ENCODE measurements at regions not wholly inside any gene's neighbourhood (a gene's known extent, or its start where the extent isn't known, plus 50 kb on each side); places are given as distances from the start of the nearest gene placed in this dataset.

DNA sequence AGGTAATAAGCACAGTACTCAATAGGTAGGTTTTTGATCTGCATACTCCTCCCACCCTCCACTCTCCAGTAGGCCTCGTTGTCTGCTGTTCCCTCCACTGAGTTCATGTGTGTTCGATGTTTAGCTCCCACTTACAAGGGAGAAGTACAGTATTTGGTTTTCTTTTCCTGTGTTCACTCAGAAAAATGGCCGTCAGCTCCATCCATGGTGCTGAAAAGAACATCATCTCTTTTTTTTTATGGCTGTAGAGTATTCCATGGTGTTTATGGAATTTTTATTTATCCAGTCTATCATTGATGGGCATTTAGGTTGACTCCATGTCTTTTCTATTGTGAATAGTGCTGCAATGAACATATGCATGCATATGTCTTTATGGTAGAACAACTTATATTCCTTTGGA, 849.7 kb upstream of the NRXN1 start:
- Histone ChIP-seq H3K4me1 (no peaks in the 10 kb centered on the region), H3K27ac (no peak overlapping the region), H3K4me3 (no peak overlapping the region), H3K36me3 (no peaks in the 10 kb centered on the region), H3K9me3 (peaks cover 0 to 5% of the 10 kb centered on the region in 2 donors), H3K27me3 (no peaks in the 10 kb centered on the region)
- intact Hi-C loops (cut with DNase I; ENCODE audit: low total_unique reads) (no loop called here), in situ Hi-C loops (cut with MboI; ENCODE audit: low pct_ligation_motif_present in 1 of 4, low pct_unique_long_range_greater_than_20kb in 1 of 4, low sequenced_read_pairs in 3 of 4) (no loop called here)
- DNase-seq: no peak
- TF ChIP-seq, protein P1, sequence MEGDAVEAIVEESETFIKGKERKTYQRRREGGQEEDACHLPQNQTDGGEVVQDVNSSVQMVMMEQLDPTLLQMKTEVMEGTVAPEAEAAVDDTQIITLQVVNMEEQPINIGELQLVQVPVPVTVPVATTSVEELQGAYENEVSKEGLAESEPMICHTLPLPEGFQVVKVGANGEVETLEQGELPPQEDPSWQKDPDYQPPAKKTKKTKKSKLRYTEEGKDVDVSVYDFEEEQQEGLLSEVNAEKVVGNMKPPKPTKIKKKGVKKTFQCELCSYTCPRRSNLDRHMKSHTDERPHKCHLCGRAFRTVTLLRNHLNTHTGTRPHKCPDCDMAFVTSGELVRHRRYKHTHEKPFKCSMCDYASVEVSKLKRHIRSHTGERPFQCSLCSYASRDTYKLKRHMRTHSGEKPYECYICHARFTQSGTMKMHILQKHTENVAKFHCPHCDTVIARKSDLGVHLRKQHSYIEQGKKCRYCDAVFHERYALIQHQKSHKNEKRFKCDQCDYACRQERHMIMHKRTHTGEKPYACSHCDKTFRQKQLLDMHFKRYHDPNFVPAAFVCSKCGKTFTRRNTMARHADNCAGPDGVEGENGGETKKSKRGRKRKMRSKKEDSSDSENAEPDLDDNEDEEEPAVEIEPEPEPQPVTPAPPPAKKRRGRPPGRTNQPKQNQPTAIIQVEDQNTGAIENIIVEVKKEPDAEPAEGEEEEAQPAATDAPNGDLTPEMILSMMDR (IDR thresholded peaks at IDR 0.05): no peak
- no peak for TF ChIP-seq EP300 (IDR thresholded peaks at IDR 0.05; ENCODE audit: low read depth)
- TF ChIP-seq POLR2AphosphoS5 (IDR thresholded peaks at IDR 0.05): no peak
- no peak for TF ChIP-seq POLR2A (IDR thresholded peaks at IDR 0.05)
- WGBS, 2 donors (ENCODE audit: low coverage in 1 of 2): 75% methylated on average over 3 of the region's 3 CpGs

DNA sequence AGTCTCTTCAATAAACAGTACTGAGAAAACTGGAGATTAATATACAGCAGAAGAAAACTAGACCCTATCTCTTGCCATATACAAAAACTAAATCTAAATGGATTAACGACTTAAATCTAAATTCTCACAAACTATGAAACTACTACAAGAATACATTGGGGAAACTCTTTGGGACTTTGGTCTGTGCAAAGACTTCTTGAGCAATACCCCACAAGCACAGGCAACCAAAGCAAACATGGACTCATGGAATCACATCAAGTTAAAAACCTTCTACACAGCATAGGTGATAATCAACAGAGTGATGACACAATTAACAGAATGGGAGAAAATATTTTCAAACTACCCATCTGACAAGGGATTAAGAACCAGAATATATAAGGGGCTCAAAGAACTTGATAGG, 848.2 kb upstream of the NRXN1 start:
- Histone ChIP-seq H3K4me1 (no peaks in the 10 kb centered on the region), H3K36me3 (no peaks in the 10 kb centered on the region), H3K9me3 (peaks cover 0 to 8% of the 10 kb centered on the region in 2 donors), H3K27ac (no peak overlapping the region), H3K27me3 (no peaks in the 10 kb centered on the region), H3K4me3 (no peak overlapping the region)
- intact Hi-C loops (cut with DNase I; ENCODE audit: low total_unique reads): no loop called here
- 67 to 87% methylated on average over 1 of the region's 1 CpG for WGBS, 2 donors (ENCODE audit: low coverage in 1 of 2)
- TF ChIP-seq POLR2AphosphoS5 (IDR thresholded peaks at IDR 0.05) (no peak), POLR2A (IDR thresholded peaks at IDR 0.05) (no peak), EP300 (IDR thresholded peaks at IDR 0.05; ENCODE audit: low read depth) (no peak)
- TF ChIP-seq, protein P1 (IDR thresholded peaks at IDR 0.05): no peak
- in situ Hi-C loops (cut with MboI; ENCODE audit: low pct_ligation_motif_present in 1 of 4, low pct_unique_long_range_greater_than_20kb in 1 of 4, low sequenced_read_pairs in 3 of 4): no loop called here
- DNase-seq: no peak

DNA sequence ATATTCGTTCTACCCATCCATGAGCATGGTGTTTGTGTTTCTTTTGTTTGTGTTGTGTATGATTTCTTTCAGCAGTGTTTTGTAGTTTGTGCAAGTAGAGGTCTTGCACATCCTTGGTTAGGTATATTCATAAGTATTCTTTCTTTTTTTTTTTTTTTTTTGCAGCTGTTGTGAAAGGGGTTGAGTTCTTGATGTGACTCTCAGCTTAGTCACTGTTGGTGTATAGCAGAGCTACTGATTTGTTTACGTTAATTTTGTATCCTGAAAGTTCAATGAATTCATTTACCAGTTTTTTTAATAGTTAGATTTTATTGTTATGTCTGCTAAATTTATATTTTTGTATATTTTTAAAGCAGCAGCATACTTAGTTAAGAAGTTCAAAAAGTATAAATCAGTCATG, 834.4 kb upstream of the NRXN1 start:
- 82 to 89% methylated on average over 2 of the region's 2 CpGs for WGBS, 2 donors (ENCODE audit: low coverage in 1 of 2)
- intact Hi-C loops (cut with DNase I; ENCODE audit: low total_unique reads) (no loop called here), in situ Hi-C loops (cut with MboI; ENCODE audit: low pct_ligation_motif_present in 1 of 4, low pct_unique_long_range_greater_than_20kb in 1 of 4, low sequenced_read_pairs in 3 of 4) (no loop called here)
- Histone ChIP-seq H3K27ac (no peak overlapping the region), H3K36me3 (no peaks in the 10 kb centered on the region), H3K9me3 (no peaks in the 10 kb centered on the region), H3K4me1 (no peaks in the 10 kb centered on the region), H3K27me3 (no peaks in the 10 kb centered on the region), H3K4me3 (no peak overlapping the region)
- DNase-seq: no peak
- TF ChIP-seq EP300 (IDR thresholded peaks at IDR 0.05; ENCODE audit: low read depth): no peak
- TF ChIP-seq, protein P1 (IDR thresholded peaks at IDR 0.05): no peak
- TF ChIP-seq POLR2AphosphoS5 (IDR thresholded peaks at IDR 0.05): no peak
- no peak for TF ChIP-seq POLR2A (IDR thresholded peaks at IDR 0.05)

DNA sequence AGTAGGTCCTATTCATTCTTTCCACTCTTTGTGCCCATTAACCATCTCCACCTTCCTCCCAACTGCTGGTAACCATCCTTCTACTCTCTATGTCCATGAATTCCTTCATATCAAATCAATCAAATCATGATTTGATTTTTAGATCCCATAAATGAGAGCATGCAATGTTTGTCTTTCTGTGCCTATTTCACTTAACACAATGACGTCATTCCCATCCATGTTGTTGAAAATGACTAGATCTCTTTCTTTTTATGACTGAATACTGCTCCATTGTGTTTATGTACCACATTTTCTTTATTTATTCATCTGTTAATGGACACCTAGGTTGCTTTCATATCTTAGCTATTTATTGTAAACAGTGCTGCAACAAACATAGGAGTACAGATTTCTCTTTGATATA, 827.3 kb upstream of the NRXN1 start:
- no peak overlapping the region for H3K4me3 ChIP-seq
- no peak overlapping the region for H3K27ac ChIP-seq
- intact Hi-C loops (cut with DNase I; ENCODE audit: low total_unique reads) (no loop called here), in situ Hi-C loops (cut with MboI; ENCODE audit: low pct_ligation_motif_present in 1 of 4, low pct_unique_long_range_greater_than_20kb in 1 of 4, low sequenced_read_pairs in 3 of 4) (no loop called here)
- WGBS, 2 donors (ENCODE audit: low coverage in 1 of 2): 72 to 100% methylated on average over 1 of the region's 1 CpG
- H3K36me3 ChIP-seq: no peaks in the 10 kb centered on the region
- no peak for DNase-seq
- no peaks in the 10 kb centered on the region for H3K4me1 ChIP-seq
- H3K27me3 ChIP-seq: no peaks in the 10 kb centered on the region
- TF ChIP-seq EP300 (IDR thresholded peaks at IDR 0.05; ENCODE audit: low read depth): no peak
- TF ChIP-seq, protein P1 (IDR thresholded peaks at IDR 0.05): no peak
- no peak for TF ChIP-seq POLR2A (IDR thresholded peaks at IDR 0.05)
- no peak for TF ChIP-seq POLR2AphosphoS5 (IDR thresholded peaks at IDR 0.05)
- no peaks in the 10 kb centered on the region for H3K9me3 ChIP-seq

Data from transverse colon (tissue), 4 donors.